ENCODE measurements at regions not wholly inside any gene's neighbourhood (a gene's known extent, or its start where the extent isn't known, plus 50 kb on each side); places are given as distances from the start of the nearest gene placed in this dataset.
"Not testable (repeated sequence)": the region's sequence is repeated elsewhere in the genome, so short reads cannot be mapped to it uniquely, and the experiment has no call there.

DNA sequence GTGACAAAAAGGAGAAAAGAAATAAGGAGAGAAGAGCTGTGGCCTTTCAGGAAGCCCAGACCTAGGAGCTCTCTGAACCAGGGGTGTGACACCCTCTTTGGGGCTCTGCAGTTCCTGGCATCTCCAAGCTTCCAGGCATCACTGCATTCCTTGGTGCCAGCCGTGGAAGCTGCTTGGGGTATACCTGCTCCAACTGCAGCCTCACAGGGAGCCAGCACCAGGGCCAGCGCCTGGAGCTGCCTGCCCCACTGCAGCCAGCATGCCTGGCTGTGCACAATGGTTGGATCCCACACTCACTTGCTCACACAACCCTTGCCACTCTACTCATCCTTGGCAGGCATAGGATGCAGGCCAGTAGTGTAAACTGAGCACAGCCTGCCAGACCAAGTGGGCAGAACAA lies 242.1 kb upstream of the GJE1 start:
- TF ChIP-seq, protein P1, sequence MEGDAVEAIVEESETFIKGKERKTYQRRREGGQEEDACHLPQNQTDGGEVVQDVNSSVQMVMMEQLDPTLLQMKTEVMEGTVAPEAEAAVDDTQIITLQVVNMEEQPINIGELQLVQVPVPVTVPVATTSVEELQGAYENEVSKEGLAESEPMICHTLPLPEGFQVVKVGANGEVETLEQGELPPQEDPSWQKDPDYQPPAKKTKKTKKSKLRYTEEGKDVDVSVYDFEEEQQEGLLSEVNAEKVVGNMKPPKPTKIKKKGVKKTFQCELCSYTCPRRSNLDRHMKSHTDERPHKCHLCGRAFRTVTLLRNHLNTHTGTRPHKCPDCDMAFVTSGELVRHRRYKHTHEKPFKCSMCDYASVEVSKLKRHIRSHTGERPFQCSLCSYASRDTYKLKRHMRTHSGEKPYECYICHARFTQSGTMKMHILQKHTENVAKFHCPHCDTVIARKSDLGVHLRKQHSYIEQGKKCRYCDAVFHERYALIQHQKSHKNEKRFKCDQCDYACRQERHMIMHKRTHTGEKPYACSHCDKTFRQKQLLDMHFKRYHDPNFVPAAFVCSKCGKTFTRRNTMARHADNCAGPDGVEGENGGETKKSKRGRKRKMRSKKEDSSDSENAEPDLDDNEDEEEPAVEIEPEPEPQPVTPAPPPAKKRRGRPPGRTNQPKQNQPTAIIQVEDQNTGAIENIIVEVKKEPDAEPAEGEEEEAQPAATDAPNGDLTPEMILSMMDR (IDR thresholded peaks at IDR 0.05; ENCODE audit: partially characterized antibody, unreplicated experiment): no peak
- peaks cover 5% of the 10 kb centered on the region for H3K36me3 Mint-ChIP-seq (ENCODE audit: unreplicated experiment)
- H3K27me3 Mint-ChIP-seq (ENCODE audit: unreplicated experiment): peaks cover 2% of the 10 kb centered on the region
- no peaks in the 10 kb centered on the region for H3K4me1 Mint-ChIP-seq (ENCODE audit: low read depth, unreplicated experiment)
- no peaks in the 10 kb centered on the region for H3K9me3 Mint-ChIP-seq (ENCODE audit: unreplicated experiment)
- H3K4me3 Mint-ChIP-seq (ENCODE audit: unreplicated experiment): no peak overlapping the region
- no peak overlapping the region for H3K27ac Mint-ChIP-seq (ENCODE audit: unreplicated experiment)
- DNase-seq: no peak

DNA sequence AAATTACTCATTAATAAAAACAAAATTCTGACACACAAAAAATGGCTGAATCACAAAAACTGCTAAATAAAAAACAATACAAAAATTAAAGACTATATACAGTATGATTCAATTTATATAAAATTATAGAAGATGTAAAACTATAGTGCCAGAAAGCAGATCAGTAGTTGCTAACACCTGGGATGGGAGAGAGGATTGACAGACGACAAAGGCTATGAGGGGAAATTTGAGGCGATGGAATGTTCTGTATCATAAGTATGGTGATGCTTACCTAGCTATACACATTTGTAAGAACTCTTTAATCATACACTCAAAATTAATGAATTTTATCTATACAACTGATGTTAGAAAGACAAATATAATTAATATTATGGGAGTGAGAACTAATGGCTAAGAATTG lies 247.9 kb upstream of the GJE1 start:
- Mint-ChIP-seq H3K27me3 (ENCODE audit: unreplicated experiment) (peaks cover 2% of the 10 kb centered on the region), H3K4me1 (ENCODE audit: low read depth, unreplicated experiment) (no peaks in the 10 kb centered on the region), H3K4me3 (ENCODE audit: unreplicated experiment) (no peak overlapping the region), H3K27ac (ENCODE audit: unreplicated experiment) (no peak overlapping the region), H3K9me3 (ENCODE audit: unreplicated experiment) (no peaks in the 10 kb centered on the region), H3K36me3 (ENCODE audit: unreplicated experiment) (peaks cover 2% of the 10 kb centered on the region)
- TF ChIP-seq, protein P1 (IDR thresholded peaks at IDR 0.05; ENCODE audit: partially characterized antibody, unreplicated experiment): no peak
- DNase-seq: no peak

DNA sequence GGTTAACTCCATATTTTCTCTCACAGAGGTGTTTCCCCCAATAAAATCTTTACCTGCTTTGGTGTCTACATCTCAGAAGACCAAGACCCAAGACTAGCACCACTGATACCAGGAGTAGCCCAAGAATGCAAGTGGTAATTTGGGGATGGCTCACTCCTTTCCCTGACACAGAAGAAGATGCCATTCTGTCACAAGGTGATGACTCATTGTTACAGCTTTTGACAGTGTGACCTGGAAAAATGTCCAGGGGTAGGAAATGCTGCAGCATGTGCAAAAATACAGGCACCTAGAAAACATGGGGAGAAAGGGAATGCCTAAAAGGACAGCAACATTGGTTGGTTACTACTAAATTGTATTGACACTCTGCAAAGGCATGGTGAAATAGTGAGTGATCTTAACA lies 254.0 kb upstream of the GJE1 start:
- Mint-ChIP-seq H3K27ac (ENCODE audit: unreplicated experiment) (no peak overlapping the region), H3K4me3 (ENCODE audit: unreplicated experiment) (no peak overlapping the region), H3K27me3 (ENCODE audit: unreplicated experiment) (no peaks in the 10 kb centered on the region), H3K4me1 (ENCODE audit: low read depth, unreplicated experiment) (no peaks in the 10 kb centered on the region), H3K36me3 (ENCODE audit: unreplicated experiment) (no peaks in the 10 kb centered on the region), H3K9me3 (ENCODE audit: unreplicated experiment) (no peaks in the 10 kb centered on the region)
- TF ChIP-seq, protein P1 (IDR thresholded peaks at IDR 0.05; ENCODE audit: partially characterized antibody, unreplicated experiment): no peak
- no peak for DNase-seq

DNA sequence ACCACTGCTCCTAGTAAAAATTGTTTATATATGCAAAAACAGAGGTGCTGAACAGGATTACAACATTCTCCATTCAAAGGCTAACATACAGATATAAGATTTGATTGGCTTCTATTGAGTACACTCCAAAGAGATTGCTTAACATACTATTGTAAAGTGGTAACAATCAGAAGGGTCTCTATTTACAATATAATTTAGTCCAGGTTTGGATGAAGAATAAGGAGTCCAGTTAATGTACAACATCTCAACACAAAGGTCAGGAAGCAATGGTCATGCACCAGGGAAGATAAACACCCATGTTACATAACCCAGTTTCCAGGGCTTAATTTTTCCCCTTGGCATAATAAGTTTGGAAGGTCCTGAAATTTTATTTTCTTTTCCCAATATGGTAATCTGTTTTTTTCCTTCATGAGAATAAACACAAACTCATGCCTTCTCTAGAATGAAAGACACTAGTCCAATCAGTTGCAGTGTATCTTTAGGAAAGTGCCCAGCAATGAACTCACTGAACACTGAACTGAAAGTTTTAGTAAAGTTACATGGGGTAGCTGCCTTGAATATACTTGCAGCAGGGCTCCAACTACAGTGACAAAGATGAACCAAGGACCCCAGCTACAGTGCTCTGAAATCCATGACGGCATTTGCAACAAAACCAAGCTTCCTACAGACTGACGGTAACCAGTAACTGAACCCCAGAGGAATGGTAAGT lies 255.3 kb upstream of the GJE1 start:
- Mint-ChIP-seq H3K4me3 (ENCODE audit: unreplicated experiment) (no peak overlapping the region), H3K4me1 (ENCODE audit: low read depth, unreplicated experiment) (no peaks in the 10 kb centered on the region), H3K9me3 (ENCODE audit: unreplicated experiment) (no peaks in the 10 kb centered on the region), H3K36me3 (ENCODE audit: unreplicated experiment) (no peaks in the 10 kb centered on the region), H3K27ac (ENCODE audit: unreplicated experiment) (no peak overlapping the region), H3K27me3 (ENCODE audit: unreplicated experiment) (no peaks in the 10 kb centered on the region)
- no peak for DNase-seq
- TF ChIP-seq, protein P1 (IDR thresholded peaks at IDR 0.05; ENCODE audit: partially characterized antibody, unreplicated experiment): no peak

DNA sequence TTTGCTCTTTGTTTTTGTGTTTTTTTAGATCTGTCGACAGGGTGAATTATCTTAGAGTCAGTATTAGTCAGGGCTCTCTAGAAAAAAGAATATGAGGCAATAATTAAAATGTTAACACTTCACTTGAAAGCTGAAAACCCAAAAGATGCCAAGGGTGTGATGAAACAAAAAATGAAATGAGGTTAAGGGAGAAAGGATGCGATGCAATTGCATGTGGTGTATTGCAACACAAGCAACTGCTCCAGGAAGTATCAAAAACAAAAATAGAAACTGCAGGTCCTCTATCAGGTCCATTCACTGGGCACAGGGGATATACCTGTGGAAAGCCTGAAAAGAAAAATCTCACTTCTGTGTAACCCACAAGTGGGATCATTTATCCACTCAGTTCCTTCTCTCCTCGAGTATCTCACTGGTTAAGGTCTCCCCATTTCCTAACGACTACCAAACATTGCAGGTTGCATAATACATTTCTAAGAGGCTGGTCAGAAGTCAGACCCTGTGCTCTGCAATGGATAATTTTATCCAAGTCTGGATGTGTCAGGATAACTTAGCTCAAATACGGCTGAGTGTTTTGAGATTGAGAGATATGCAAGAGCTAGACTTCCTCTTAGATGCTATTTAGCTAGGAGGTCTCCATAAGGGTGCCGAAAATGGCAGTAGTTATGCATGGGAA lies 257.7 kb upstream of the GJE1 start:
- Mint-ChIP-seq H3K9me3 (ENCODE audit: unreplicated experiment) (no peaks in the 10 kb centered on the region), H3K4me1 (ENCODE audit: low read depth, unreplicated experiment) (no peaks in the 10 kb centered on the region), H3K27ac (ENCODE audit: unreplicated experiment) (no peak overlapping the region), H3K27me3 (ENCODE audit: unreplicated experiment) (no peaks in the 10 kb centered on the region), H3K4me3 (ENCODE audit: unreplicated experiment) (no peak overlapping the region), H3K36me3 (ENCODE audit: unreplicated experiment) (no peaks in the 10 kb centered on the region)
- TF ChIP-seq, protein P1 (IDR thresholded peaks at IDR 0.05; ENCODE audit: partially characterized antibody, unreplicated experiment): no peak
- no peak for DNase-seq

DNA sequence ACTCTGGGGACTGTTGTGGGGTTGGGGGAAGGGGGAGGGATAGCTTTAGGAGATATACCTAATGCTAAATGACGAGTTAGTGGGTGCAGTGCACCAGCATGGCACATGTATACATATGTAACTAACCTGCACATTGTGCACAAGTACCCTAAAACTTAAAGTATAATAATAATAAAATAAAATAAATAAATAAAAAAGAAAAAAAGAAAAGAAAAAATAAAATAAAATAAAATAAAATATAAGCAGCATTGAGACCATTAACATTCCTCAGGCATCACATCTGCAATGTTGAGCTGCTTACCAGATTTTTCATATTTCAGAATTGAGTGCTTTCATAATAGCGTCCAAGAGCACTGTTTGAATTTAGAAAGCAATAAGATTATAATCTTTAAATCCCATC lies 263.2 kb upstream of the GJE1 start:
- not testable (repeated sequence) for H3K27ac Mint-ChIP-seq (ENCODE audit: unreplicated experiment); H3K4me3 Mint-ChIP-seq (ENCODE audit: unreplicated experiment); H3K27me3 Mint-ChIP-seq (ENCODE audit: unreplicated experiment); H3K4me1 Mint-ChIP-seq (ENCODE audit: low read depth, unreplicated experiment); DNase-seq; H3K9me3 Mint-ChIP-seq (ENCODE audit: unreplicated experiment); H3K36me3 Mint-ChIP-seq (ENCODE audit: unreplicated experiment)

All from glutamatergic neuron (in vitro differentiated cells).